Smooth muscle cell (in vitro differentiated cells): ENCODE measurements at regions not wholly inside any gene's neighbourhood (a gene's known extent, or its start where the extent isn't known, plus 50 kb on each side); places are given as distances from the start of the nearest gene placed in this dataset.

Experiments
- DNase-seq: peaks from one replicate; lab custom pipeline; 2025; ENCODE audit not compliant: unreplicated experiment; lab: John Stamatoyannopoulos, UW
- H2AFZ ChIP-seq: fragments of 200-600 bp; sonication (generic); 2 replicates; pipeline ENCODE4 v1.6.0; 2016; ENCODE audit warnings: antibody characterized with exemption, low read depth, mild to moderate bottlenecking
- H3F3A ChIP-seq: fragments of 200-600 bp; sonication (generic); 2 replicates; pipeline ENCODE4 v1.6.0; 2017; ENCODE audit warnings: antibody characterized with exemption, low read depth
- H3K27ac ChIP-seq: fragments of 200-600 bp; sonication (generic); 2 replicates; pipeline ENCODE4 v1.5.1; 2016; ENCODE audit warnings: low read depth, mild to moderate bottlenecking
- H3K27me3 ChIP-seq: fragments of 200-600 bp; sonication (generic); 2 replicates; pipeline ENCODE4 v1.6.1; 2016; ENCODE audit warnings: low read depth, mild to moderate bottlenecking
- H3K36me3 ChIP-seq: fragments of 200-600 bp; sonication (generic); 2 replicates; pipeline ENCODE4 v1.5.1; 2016; ENCODE audit warnings: low read depth
- H3K4me1 ChIP-seq: fragments of 200-600 bp; sonication (generic); 2 replicates; pipeline ENCODE4 v1.5.1; 2016; ENCODE audit warnings: low read depth
- H3K4me2 ChIP-seq: fragments of 200-600 bp; sonication (generic); 2 replicates; pipeline ENCODE4 v1.6.0; 2016; ENCODE audit warnings: mild to moderate bottlenecking
- H3K4me3 ChIP-seq: fragments of 200-600 bp; sonication (generic); 2 replicates; pipeline ENCODE4 v1.5.1; 2016; ENCODE audit warnings: mild to moderate bottlenecking
- H3K79me2 ChIP-seq: fragments of 200-600 bp; sonication (generic); 2 replicates; pipeline ENCODE4 v1.6.0; 2016; ENCODE audit warnings: low read depth, mild to moderate bottlenecking
- H3K9ac ChIP-seq: fragments of 200-600 bp; sonication (generic); 2 replicates; pipeline ENCODE4 v1.6.0; 2016; ENCODE audit warnings: low read depth
- H3K9me3 ChIP-seq: fragments of 200-600 bp; sonication (generic); replicated peaks from 2 replicates; pipeline ENCODE4 v1.5.1; 2016; ENCODE audit warnings: low read depth
- H4K20me1 ChIP-seq: fragments of 200-600 bp; sonication (generic); 2 replicates; pipeline ENCODE4 v1.6.0; 2016; ENCODE audit warnings: low read depth
- CTCF ChIP-seq: fragments of 200-600 bp; sonication (generic); IDR thresholded peaks from 2 replicates; pipeline ENCODE4 v1.5.1; 2017; ENCODE audit warnings: borderline replicate concordance, mild to moderate bottlenecking, antibody characterized with exemption; ENCODE audit not compliant: insufficient read depth, poor library complexity, severe bottlenecking
- WGBS: methylation state at CpG from one replicate; pipeline ENCODE4 v1.1.7; 2016; ENCODE audit warnings: low lambda C conversion rate; 5-methylcytosine and 5-hydroxymethylcytosine counted together

- H3K36me3 ChIP-seq: no peaks in the 10 kb centered on the region
- no peak overlapping the region for H3K9ac ChIP-seq
- no peak for DNase-seq
- no peaks in the 10 kb centered on the region for H3K4me1 ChIP-seq
- WGBS: 90% methylated on average over 5 of the region's 5 CpGs
- H3K27ac ChIP-seq: no peak overlapping the region
- H3F3A ChIP-seq: no peaks in the 10 kb centered on the region
- no peak overlapping the region for H3K4me3 ChIP-seq
- no peaks in the 10 kb centered on the region for H4K20me1 ChIP-seq
- H3K79me2 ChIP-seq: no peaks in the 10 kb centered on the region
- H3K9me3 ChIP-seq: no peaks in the 10 kb centered on the region
- H3K4me2 ChIP-seq: no peak overlapping the region
- no peaks in the 10 kb centered on the region for H3K27me3 ChIP-seq
- TF ChIP-seq CTCF: no peak
- H2AFZ ChIP-seq: no peak overlapping the region
Measured at GRCh38 chr4:151568966-151569365, 160.0 kb downstream of the FHIP1A start.

- Histone ChIP-seq H3K27me3 (no peaks in the 10 kb centered on the region), H3K4me3 (no peak overlapping the region), H3K27ac (no peak overlapping the region), H2AFZ (no peak overlapping the region), H3F3A (no peaks in the 10 kb centered on the region), H3K4me1 (no peaks in the 10 kb centered on the region), H3K36me3 (no peaks in the 10 kb centered on the region), H3K9ac (no peak overlapping the region), H4K20me1 (no peaks in the 10 kb centered on the region), H3K79me2 (no peaks in the 10 kb centered on the region), H3K9me3 (no peaks in the 10 kb centered on the region), H3K4me2 (no peak overlapping the region)
- no peak for TF ChIP-seq CTCF
- no peak for DNase-seq
Measured at GRCh38 chr4:151569650-151570049, 160.7 kb downstream of the FHIP1A start.

GRCh38 chr4:151573474-151573873 lies 164.5 kb downstream of the FHIP1A start:
- H3K27ac ChIP-seq: no peak overlapping the region
- no peaks in the 10 kb centered on the region for H3K4me1 ChIP-seq
- H3K9me3 ChIP-seq: no peaks in the 10 kb centered on the region
- no peaks in the 10 kb centered on the region for H4K20me1 ChIP-seq
- no peaks in the 10 kb centered on the region for H3K27me3 ChIP-seq
- no peaks in the 10 kb centered on the region for H3K79me2 ChIP-seq
- H3K36me3 ChIP-seq: no peaks in the 10 kb centered on the region
- no peaks in the 10 kb centered on the region for H3F3A ChIP-seq
- H3K9ac ChIP-seq: no peak overlapping the region
- WGBS: 95% methylated on average over 2 of the region's 2 CpGs
- no peak overlapping the region for H3K4me2 ChIP-seq
- no peak for TF ChIP-seq CTCF
- H3K4me3 ChIP-seq: no peak overlapping the region
- no peak for DNase-seq
- H2AFZ ChIP-seq: no peak overlapping the region

- TF ChIP-seq CTCF: no peak
- no peaks in the 10 kb centered on the region for H3K79me2 ChIP-seq
- 75% methylated on average over 1 of the region's 1 CpG for WGBS
- no peaks in the 10 kb centered on the region for H3K9me3 ChIP-seq
- no peaks in the 10 kb centered on the region for H3K27me3 ChIP-seq
- H4K20me1 ChIP-seq: no peaks in the 10 kb centered on the region
- H3K9ac ChIP-seq: no peak overlapping the region
- no peak overlapping the region for H2AFZ ChIP-seq
- H3K4me2 ChIP-seq: no peak overlapping the region
- no peaks in the 10 kb centered on the region for H3F3A ChIP-seq
- no peaks in the 10 kb centered on the region for H3K36me3 ChIP-seq
- no peak for DNase-seq
- H3K4me3 ChIP-seq: no peak overlapping the region
- no peak overlapping the region for H3K27ac ChIP-seq
- no peaks in the 10 kb centered on the region for H3K4me1 ChIP-seq
Measured at GRCh38 chr4:151573945-151574344, 165.0 kb downstream of the FHIP1A start.
